ENCODE measurements at regions not wholly inside any gene's neighbourhood (a gene's known extent, or its start where the extent isn't known, plus 50 kb on each side); places are given as distances from the start of the nearest gene placed in this dataset.

DNA sequence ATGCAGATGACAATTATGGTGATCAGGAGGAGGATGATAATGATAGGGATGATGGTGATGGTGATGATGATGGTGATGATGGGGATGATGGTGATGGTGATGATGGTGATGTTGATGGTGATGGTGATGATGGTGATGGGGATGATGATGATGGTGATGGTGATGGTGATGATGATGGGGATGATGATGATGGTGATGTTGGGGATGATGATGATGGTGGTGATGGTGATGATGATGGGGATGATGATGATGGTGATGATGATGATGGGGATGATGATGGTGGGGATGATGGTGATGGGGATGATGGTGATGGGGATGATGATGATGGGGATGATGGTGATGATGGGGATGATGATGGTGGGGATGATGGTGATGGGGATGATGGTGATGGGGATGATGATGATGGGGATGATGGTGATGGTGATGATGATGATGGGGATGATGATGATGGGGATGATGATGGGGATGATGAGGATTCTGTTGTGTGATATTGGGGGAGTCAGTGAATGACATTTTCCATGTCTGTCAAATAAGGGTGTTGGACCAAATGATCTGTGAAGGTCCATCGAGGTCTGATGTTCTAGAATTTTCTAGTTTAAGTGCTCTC lies 65.6 kb upstream of the RPL11 start:
- ChIA-PET POLR2A (no interaction called here), CTCF (interaction anchor here (2.4 to 2.6 kb wide), 2 partner anchors 8 to 12 kb away, joined by 14 to 20 read pairs; no protein-coding TSS in a partner anchor)
- no peak for DNase-seq (ENCODE audit: low read depth, low spot score)
- TF ChIP-seq CTCF (IDR thresholded peaks at IDR 0.05; ENCODE audit: insufficient read depth, low read length, missing control alignments): no peak
- H3K4me3 ChIP-seq (ENCODE audit: low read depth, low read length): no peak overlapping the region

- no peak for TF ChIP-seq CTCF (IDR thresholded peaks at IDR 0.05; ENCODE audit: insufficient read depth, low read length, missing control alignments)
- POLR2A ChIA-PET: no interaction called here
- no peak for DNase-seq (ENCODE audit: low read depth, low spot score)
- H3K4me3 ChIP-seq (ENCODE audit: low read depth, low read length): no peak overlapping the region
- CTCF ChIA-PET: interaction anchor here (2.4 kb wide), 1 partner anchor 9 kb away, joined by 20 read pairs; no protein-coding TSS in a partner anchor
These were observed 66.1 kb upstream of the RPL11 start for GRCh38 chr1:23625459-23625858.

DNA sequence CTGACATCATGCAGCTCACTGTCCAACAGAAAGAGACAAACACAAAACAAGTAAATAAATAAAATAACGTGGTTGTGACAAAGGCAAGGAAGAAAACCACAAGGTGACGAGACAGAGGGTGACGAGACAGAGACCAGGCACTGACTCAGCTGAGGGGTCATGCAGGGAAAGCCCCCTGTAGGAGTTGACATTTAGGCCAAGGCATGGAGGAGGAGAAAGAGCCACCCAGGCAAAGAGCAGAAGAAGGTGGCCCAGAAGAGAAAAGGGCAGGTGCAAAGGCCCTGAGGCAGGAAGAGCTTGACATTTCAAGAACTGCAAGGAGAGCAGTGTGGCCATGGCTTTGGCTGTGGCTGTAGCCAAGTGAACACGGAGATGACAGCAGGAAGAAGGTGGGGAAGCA lies 65.1 kb upstream of the ID3 start:
- ChIA-PET POLR2A (no interaction called here), CTCF (interaction anchor here (2.4 kb wide), 1 partner anchor 10 kb away, joined by 20 read pairs; no protein-coding TSS in a partner anchor)
- no peak overlapping the region for H3K4me3 ChIP-seq (ENCODE audit: low read depth, low read length)
- TF ChIP-seq CTCF (IDR thresholded peaks at IDR 0.05; ENCODE audit: insufficient read depth, low read length, missing control alignments): no peak
- no peak for DNase-seq (ENCODE audit: low read depth, low spot score)

DNA sequence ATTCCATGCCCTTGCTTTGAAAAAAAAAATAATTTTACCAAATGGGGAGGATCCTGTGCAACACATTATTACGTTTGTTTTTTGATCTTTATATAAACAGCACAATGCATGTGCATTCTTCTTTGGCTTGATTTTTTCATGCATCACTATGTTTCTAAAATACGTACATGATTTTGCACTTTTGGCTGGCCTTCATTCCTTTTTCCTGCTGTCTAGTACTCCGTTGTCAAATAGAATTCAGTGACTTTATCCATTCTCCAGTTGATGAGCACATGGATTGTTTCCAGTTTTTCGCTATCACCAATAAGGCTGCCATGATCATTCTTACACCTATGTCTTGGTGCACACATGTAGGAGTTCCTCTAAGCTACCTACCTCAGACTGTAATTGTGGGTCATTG lies 63.0 kb upstream of the ID3 start:
- ChIA-PET CTCF (interaction anchor here (1.2 to 6.8 kb wide), 3 partner anchors 12 to 35 kb away, joined by 3 to 52 read pairs (median 5); no protein-coding TSS in a partner anchor), POLR2A (no interaction called here)
- no peak for TF ChIP-seq CTCF (IDR thresholded peaks at IDR 0.05; ENCODE audit: insufficient read depth, low read length, missing control alignments)
- no peak overlapping the region for H3K4me3 ChIP-seq (ENCODE audit: low read depth, low read length)
- no peak for DNase-seq (ENCODE audit: low read depth, low spot score)

- no peak for DNase-seq (ENCODE audit: low read depth, low spot score)
- POLR2A ChIA-PET: interaction anchor here (1.1 to 1.5 kb wide), 2 partner anchors 61 to 63 kb away, joined by 4 to 7 read pairs; partner anchors contain the start of gene ID3
- no peak for TF ChIP-seq CTCF (IDR thresholded peaks at IDR 0.05; ENCODE audit: insufficient read depth, low read length, missing control alignments)
- H3K4me3 ChIP-seq (ENCODE audit: low read depth, low read length): no peak overlapping the region
- CTCF ChIA-PET: interaction anchor here (1.1 to 6.8 kb wide), 4 partner anchors 9 to 123 kb away, joined by 4 to 52 read pairs (median 12); no protein-coding TSS in a partner anchor
These were observed 61.3 kb upstream of the ID3 start for GRCh38 chr1:23620605-23621004.

DNA sequence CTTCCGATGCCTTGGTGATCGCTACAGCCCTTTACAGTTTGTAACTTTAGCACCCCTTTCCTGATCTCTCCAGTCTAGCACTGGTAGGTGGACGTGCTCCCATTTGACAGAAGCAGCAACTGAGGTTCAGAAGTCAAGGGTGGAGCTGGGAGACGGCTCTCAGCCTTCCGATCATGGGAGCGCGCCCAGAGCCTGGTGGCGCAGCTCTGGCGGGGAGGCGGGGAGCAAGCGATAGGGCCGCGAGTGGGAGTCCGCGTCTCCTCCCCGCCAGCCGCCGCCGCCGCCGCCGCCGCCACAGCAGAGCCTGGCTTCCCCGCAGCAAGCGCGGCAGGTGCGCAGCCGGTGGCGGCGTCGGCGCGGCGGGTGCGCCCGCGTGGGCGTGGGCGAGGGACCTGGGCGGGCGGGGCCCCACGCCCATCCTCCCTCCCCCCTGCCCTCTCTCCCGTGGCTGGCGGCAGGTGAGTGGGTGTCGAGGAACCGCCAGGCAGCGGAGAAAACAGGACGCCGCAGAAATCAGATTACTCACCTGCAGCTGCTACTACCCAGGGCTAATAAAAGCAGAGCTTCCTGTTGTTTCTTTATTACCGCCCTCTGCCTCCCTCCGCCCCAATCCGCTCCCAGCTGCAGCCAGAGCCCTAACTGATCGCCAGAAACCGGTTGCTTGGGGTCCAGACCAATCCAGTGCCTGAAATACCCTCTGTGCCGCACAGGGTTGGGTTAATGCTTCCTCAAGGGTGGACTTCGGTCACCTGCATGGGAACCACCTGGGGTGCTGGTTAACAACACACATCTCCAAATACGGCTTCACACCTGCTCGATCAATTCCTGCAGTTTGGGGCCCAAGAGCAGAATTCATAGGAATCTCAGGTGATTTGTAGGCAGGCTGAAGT lies 60.2 kb upstream of the ID3 start:
- no peak for TF ChIP-seq CTCF (IDR thresholded peaks at IDR 0.05; ENCODE audit: insufficient read depth, low read length, missing control alignments)
- POLR2A ChIA-PET: no interaction called here
- DNase-seq (ENCODE audit: low read depth, low spot score): no peak
- CTCF ChIA-PET: interaction anchor here (1.0 to 6.8 kb wide), 4 partner anchors 14 to 76 kb away, joined by 3 to 52 read pairs (median 18); no protein-coding TSS in a partner anchor
- peak overlapping the region; percentile 18; the same call in 1 of the 2 replicates for H3K4me3 ChIP-seq (ENCODE audit: low read depth, low read length)
